GM20000 (cell line): ENCODE measurements at regions not wholly inside any gene's neighbourhood (a gene's known extent, or its start where the extent isn't known, plus 50 kb on each side); places are given as distances from the start of the nearest gene placed in this dataset.

ENCODE experiments used
- DNase-seq: peaks from one replicate; pipeline ENCODE4 v3.0.0; 2012; ENCODE audit warnings: low spot score
- CTCF ChIP-seq: IDR thresholded peaks from 2 replicates; pipeline ENCODE4 v1.5.1; 2012; ENCODE audit warnings: mild to moderate bottlenecking, control low read depth; ENCODE audit errors: extremely low read depth, missing control alignments

DNA sequence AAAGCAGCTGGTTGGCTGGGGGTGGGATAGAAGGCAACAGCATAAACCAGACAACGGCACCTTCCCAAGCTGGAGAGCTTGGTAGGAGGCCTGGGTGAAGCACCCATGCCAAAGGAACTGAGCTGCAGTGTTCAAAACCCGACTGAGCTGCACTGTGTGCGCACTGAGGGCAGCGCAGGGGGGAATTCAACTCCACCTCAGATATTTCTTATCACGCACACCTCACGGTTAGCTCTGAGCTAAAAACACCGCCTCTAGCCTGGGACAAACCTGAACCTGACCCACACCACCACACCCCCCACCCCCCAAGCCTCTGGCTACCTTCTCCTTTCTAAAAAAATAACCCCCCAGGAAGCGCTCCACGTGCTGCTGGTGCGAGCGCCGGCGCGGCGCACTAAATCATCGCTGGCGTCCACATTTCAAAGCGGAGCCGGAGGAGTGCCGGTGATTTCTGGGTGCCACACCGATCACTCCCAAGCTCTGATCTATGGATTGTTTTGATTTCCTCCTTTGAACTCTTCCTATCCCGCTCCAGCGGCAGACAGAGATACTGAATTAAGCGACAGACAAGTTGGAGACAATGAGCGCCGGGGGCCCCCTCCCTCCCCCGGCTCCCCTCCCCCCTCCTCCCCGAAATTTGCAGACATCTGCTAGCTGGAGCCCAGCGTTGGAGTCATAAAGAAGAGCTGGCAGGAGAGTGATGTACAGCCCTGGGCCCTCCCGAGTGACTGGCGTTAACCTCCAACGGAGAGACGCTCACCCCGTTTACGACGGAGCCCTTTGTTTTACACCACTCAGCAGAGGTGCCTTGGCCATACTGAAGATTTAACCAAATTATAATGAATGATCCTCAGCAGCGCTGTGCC lies 85.0 kb downstream of the NOG start:
- TF ChIP-seq CTCF = no peak
- no peak for DNase-seq

- peak; percentile 43 for DNase-seq
These were observed 85.7 kb downstream of the NOG start for GRCh38 chr17:56679115-56679776.

GRCh38 chr17:56679777-56680422 lies 86.4 kb downstream of the NOG start:
- no peak for TF ChIP-seq CTCF

More at GRCh38 chr17:56679115-56679776, 85.7 kb downstream of the NOG start:
- peak; percentile 14 for TF ChIP-seq CTCF

DNA sequence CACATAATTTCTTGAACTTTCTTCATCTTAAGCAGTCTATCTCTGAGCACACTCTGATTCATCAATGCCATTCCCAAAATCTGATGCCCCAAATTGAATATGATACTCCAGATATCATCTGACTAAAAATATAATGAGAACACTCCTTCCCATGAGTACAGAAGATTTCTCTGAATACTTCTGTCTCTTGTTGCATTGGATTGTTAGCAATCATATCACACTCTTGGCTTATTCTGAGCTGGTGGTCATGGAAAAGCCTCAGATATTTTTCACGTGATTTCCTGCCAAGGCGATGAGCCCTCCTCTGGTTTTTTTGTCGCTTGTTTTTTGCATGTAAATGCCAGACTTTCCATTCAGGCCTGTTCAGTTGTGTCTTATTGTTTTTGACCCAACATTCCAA lies 87.2 kb downstream of the NOG start:
- no peak for TF ChIP-seq CTCF
- DNase-seq = no peak

More at GRCh38 chr17:56679777-56680422, 86.4 kb downstream of the NOG start:
- DNase-seq = no peak

- no peak for TF ChIP-seq CTCF
- no peak for DNase-seq
These were observed 88.2 kb downstream of the NOG start for GRCh38 chr17:56681561-56682266.

GRCh38 chr17:56688151-56688550 lies 94.7 kb downstream of the NOG start:
- no peak for DNase-seq
- no peak for TF ChIP-seq CTCF
